ENCODE measurements at regions not wholly inside any gene's neighbourhood (a gene's known extent, or its start where the extent isn't known, plus 50 kb on each side); places are given as distances from the start of the nearest gene placed in this dataset.

DNA sequence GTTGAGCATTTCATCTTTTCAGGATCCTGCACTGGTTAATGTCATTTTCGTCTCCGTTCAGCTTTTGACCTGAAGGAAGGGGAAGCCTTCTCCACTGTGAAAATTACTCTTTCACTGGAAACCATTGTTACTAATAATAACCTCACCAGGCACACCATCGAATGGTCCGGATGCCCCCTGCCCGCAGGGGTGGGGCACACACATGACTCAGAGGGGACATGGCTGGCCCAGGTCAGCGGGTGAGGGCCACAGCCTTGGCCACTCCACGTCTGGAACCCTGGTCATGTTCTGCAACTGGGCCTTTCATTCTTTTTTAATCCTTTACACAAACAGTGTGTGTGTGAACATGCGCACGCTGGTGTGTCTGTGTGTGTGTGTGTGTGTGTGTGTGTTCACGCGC lies 191.8 kb downstream of the BCOR start:
- DNase-seq, result no peak

DNA sequence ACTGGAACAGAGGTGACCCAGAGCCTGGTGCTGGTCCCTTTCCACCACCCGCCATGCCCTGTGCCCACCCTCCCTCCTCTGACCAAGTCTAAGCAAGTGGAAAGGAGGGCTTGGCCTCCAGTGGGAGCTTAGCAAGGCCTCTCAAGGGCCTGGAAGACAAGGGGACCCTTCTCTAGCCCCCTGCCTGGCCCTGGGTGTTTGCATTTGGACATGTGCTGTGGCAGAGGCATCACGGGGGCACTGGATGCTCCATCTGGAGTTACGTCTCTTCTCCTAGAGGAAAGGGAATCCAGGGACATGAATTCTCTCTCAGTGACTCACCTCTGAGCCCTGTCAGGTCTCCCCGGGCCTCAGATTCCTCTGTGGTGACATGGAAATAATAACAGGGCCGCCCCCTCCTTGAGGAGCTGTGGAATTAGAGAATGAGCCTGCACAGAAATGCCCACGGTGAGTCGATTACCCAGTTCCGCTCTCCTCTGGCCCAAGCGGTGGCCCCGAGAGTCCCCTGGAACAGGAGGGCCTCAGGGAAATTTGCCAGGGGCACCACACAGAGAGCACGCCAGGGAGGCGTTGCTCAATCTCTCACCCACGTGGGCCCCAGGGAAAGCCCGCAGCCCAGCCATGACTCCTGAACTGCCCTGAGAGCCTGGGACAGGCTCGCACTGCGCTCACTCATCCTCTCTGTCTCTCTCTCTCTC lies 189.6 kb downstream of the BCOR start:
- DNase-seq, result no peak

- DNase-seq, result no peak
Measured at GRCh38 chrX:39909996-39910395, 187.8 kb downstream of the BCOR start.

GRCh38 chrX:39910651-39911050 lies 187.1 kb downstream of the BCOR start:
- no peak for DNase-seq

DNA sequence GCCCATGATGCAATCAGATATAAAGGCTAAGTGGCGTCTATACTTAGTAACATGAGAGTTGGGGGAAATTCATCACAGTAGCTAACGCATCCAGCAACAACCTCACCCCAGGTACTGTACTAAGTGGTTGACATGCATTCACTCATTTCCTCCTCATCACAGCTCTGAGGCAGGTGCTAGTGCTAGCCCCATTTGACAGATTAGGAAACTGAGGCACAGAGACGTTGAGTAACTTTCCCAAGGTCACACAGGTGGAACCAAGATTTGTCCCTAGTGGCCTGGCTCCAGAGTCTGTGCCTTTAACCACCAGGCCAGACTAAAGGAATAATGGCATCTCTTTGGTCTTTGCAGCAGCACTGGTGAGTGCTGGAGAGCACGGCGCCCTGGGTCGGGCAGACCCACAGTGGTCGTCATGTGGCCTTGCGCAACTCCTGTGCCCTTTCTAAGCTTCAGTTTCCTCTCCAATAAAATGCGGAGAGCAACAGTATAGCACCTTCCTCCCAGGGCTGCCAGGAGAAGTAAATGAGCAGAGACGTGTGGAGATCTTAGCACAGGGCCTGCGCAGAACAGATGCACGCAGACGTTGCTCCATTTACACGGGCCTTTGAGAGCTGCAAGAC lies 186.4 kb downstream of the BCOR start:
- no peak for DNase-seq

- no peak for DNase-seq
Measured at GRCh38 chrX:39912126-39912525, 185.6 kb downstream of the BCOR start.

DNA sequence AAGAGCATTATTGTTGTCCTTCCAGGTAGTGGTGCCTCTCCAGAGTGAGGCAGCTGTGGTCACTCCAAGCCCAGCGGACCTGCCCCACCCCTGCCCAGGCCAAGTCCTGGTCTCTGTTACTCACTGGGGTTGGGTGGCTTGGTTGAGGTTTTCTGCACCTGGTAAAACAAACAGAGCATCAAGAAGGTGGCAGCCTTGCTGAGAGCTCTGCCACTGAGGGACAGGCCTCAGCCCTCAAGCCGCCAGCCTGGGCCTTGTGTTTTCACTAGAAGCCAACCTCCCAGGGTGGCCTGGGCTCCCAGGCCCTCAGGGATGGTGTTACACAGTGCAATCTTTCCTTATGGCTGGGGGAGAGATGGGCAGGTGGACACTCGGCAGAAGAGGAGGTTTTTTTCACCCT lies 182.7 kb downstream of the BCOR start:
- DNase-seq, result no peak

GRCh38 chrX:39915596-39915995 lies 182.2 kb downstream of the BCOR start:
- no peak for DNase-seq

DNA sequence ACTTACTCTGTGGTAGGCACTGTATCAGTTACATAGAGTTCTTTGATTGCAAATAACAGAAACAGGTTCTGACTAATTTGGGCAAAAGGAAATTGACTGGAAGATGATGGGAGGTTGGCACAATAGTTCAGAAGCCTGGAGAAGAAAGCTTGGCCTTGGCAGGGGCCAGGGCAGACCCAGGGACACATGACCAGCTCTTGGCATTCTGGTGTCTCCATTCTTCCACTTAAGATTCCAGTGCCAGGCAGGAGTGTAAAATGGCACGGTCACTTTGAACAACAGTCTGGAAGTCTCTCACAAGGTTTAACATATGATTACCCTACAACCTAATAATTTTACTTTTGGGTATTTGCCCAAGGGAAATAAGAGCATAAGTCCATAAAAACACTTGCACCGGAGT lies 175.9 kb downstream of the BCOR start:
- no peak for DNase-seq

- no peak for DNase-seq
Measured at GRCh38 chrX:39922488-39922887, 175.3 kb downstream of the BCOR start.

DNA sequence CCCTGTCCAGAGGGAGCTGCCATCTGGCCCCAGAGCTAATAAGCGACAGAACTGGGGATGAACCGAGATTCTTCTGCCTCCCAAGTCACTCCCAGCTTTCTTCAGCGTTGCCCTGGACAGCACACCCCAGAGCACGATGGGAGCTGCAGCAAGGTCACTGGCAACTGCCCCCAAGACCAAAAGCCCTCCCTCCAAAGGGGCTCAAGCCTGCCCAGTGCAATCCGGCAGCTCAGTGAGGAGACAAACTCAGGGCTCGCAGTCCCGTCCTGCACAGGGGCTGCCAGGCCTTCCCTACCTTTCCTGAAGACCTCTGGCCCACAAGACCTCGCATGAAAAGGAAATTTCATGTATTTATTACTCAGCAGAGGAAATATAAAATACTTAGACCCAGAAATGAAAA lies 174.8 kb downstream of the BCOR start:
- DNase-seq, result no peak

DNA sequence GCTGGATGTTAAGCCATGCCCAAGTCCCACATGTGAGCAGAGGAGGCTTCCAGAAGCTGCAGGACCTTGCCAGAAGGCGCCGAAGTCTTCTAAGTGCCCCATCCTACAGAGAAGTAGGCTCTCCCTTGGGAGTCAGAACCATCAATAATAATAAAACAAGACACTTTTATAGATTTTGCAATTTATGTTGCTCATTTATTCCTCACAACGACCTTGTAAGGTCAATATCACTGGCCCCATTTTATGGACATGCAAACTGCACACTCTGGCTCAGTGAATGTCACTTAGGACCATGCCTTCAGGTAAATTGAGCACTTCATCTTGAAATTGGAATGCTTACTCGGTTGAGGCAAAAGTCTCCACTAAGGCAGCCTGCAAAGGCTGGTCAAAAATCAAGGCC lies 170.4 kb downstream of the BCOR start:
- no peak for DNase-seq

- no peak for DNase-seq
Measured at GRCh38 chrX:39928704-39929378, 168.9 kb downstream of the BCOR start.

DNA sequence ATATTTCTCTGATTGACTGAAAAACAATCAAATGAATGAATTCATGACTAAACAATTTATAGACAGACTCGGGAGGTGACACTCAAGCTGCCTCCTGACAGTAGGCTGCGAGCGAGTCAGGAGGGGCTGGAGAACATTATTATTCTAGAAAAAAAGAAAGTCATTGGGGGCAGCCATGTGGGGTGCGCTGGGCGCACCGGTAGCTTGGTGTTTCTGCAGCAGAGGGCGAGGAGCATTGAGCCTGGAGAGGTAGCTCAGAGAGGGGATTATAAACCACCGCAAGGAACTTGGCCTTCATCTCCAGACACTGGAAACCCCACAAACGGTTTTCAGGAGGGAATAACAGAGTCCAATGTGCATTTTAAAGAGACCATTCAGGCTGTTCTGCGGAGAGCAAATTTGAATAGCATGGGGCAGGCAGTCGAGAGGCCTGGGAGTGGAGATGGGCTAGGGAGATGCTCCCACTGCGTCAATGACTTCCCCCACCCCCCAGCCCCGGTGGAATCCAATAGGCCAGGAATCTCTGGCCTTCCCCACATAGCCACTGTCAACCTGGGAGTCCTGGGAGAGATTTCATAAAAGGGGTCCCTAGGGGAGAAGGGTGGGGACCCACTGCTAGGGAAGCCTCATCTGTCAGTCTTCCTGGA lies 168.3 kb downstream of the BCOR start:
- no peak for DNase-seq

DNA sequence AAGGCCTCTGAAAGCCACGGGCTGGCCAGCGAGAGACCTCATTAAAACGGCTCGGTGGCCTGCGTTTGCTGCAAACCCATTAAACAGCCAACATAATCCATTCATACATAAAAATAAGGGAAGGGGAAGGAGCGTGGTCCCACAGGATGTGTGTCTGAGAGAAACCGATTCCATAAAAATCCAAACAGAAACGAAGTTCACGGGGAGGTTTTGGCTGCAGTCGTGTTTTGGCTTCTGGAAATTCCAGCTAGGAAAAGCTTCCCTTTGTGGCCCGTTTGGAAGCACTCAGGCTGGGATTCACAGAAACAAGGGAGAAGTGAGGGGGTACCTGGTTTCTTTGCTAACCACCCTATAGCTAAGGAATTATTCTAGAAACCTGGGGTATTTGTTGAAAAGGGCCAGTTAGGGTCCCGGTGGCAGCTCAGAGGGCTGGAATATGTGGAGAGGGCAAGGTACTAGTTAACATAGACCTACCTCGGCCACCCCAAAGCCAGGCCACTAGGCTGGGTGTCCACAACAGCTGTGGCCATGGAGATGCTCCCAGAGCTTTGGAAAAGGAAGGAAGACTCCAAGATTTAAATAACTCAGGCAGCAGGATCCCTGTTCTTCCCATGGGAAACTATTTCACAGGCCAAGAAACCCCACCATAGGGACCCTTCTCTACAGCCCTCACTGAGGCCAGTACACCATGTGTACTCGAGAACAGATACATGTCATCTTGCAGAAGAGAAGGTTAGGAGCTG lies 166.8 kb downstream of the BCOR start:
- DNase-seq, result no peak

- no peak for DNase-seq
Measured at GRCh38 chrX:39931529-39932282, 166.1 kb downstream of the BCOR start.

DNA sequence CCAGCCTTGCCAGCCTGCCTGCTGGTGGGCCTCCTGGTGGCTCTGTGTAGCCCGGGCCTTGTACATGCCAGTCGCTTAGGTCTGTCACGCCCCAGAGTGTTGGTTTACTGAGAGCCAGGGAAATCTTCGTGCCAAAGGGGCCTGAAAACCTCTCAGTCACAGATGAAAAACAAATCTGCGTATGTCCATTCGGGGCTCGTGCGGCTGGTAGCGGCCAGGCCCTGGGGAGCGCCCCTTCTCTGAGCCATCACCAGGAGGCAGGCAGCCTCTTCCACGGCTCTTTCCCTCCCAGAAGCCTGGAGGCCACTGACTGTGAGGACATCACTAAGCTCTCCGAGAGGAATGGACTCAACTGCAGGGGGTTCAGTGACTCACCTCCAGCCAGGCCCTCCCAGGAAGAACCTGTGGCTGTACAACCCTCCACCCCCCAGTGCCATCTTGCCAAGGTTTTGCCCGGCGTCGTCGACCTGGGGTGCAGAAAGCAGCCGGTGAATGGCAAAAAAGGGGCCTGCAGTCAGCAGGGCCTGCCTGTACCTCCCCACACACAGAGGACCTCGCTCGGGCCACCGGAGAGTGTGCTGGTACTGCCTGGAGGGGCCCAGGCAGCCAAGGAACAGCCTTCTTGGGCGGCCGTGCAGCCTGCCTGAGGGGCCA lies 162.2 kb downstream of the BCOR start:
- DNase-seq, result no peak

- DNase-seq, result no peak
Measured at GRCh38 chrX:39936886-39937770, 160.6 kb downstream of the BCOR start.

DNA sequence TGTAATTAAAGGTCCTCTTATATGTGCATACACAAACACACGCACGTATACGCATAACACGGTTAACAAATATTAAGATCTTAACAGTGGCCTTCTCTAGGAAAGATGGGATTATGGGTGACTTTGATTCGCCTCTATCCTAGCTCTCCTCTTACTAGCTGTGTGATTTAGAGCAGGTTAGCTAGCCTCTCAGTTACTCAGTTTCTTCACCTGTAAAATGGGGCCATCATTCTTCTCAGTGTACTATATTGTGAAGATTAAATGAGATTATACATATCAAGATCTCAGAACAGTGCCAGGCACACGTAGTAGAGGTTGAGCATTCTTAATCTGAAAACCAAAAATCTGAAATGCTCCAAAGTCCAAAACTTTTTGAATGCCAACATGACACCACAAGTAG lies 159.3 kb downstream of the BCOR start:
- DNase-seq, result no peak

- DNase-seq, result no peak
Measured at GRCh38 chrX:39939678-39940077, 158.1 kb downstream of the BCOR start.
